GM10248 (cell line): ENCODE measurements at regions not wholly inside any gene's neighbourhood (a gene's known extent, or its start where the extent isn't known, plus 50 kb on each side); places are given as distances from the start of the nearest gene placed in this dataset.

Source experiments
- CTCF ChIA-PET: fragments of 300-600 bp; sonication (Branson Sonifier 250); formaldehyde crosslinking; extraction: SDS; loops from one replicate; lab custom pipeline; 2021; ENCODE audit warnings: antibody characterized with exemption; lab: Yijun Ruan, JAX
- POLR2A ChIA-PET: fragments of 350-650 bp; sonication (Branson Sonifier 250); formaldehyde crosslinking; extraction: SDS; loops from one replicate; lab custom pipeline; 2020; ENCODE audit warnings: antibody characterized with exemption; lab: Yijun Ruan, JAX
- DNase-seq: peaks from one replicate; pipeline ENCODE4 v3.0.0; 2012; ENCODE audit errors: extremely low spot score
- CTCF ChIP-seq: IDR thresholded peaks from 2 replicates; pipeline ENCODE4 v1.5.1; 2012; ENCODE audit warnings: mild to moderate bottlenecking, low read depth; ENCODE audit errors: extremely low read depth, missing control alignments, control extremely low read depth

DNA sequence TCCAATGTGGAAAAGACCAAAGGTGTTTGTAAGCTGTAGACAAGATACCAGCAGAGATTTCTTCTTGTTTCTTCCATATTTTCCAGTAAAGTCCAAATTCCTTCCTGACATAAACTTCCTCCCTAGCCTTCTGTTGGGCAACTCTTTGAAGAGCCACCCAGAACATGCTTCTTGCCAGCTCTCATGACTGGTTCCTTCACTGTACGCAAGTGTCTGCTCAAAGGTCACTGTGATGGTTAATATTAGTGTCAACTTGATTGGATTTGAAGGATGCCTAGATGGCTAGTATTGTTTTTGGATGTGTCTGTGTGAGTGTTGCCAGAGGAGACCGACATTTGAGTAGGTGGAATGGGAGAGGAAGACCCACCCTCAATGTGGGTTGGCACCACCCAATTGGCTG is 416.6 kb upstream of the RUNX1 start:
- no peak for TF ChIP-seq CTCF
- DNase-seq, result no peak
- CTCF ChIA-PET, result no interaction called here
- POLR2A ChIA-PET, result no interaction called here

- ChIA-PET POLR2A (no interaction called here), CTCF (no interaction called here)
- no peak for TF ChIP-seq CTCF
- no peak for DNase-seq
These were observed 412.6 kb upstream of the RUNX1 start for GRCh38 chr21:35461700-35462099.

- no peak for DNase-seq
- POLR2A ChIA-PET, result no interaction called here
- CTCF ChIA-PET, result no interaction called here
- no peak for TF ChIP-seq CTCF
These were observed 411.3 kb upstream of the RUNX1 start for GRCh38 chr21:35460441-35460840.

DNA sequence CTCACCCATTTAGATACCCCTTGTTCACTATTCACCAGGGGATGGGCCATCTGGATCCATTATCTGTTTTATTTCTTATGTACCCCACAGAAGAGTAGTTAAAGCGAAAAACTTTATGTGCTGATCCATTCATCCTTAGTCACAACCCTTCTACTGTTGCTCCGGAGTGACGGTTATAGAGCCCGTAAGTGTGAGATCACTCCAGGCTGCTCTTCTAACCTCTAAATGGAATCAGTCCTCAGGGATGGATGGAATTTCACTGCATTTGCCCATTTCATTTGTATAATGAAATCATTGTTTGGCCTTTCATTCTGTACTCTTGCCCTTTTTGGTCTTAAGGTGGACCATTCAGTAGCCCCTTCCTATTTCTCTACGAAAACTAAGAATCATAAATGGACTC is 409.3 kb upstream of the RUNX1 start:
- TF ChIP-seq CTCF, result no peak
- CTCF ChIA-PET, result no interaction called here
- POLR2A ChIA-PET, result no interaction called here
- DNase-seq, result no peak

- DNase-seq, result no peak
- ChIA-PET POLR2A (no interaction called here), CTCF (no interaction called here)
- TF ChIP-seq CTCF, result no peak
These were observed 408.1 kb upstream of the RUNX1 start for GRCh38 chr21:35457097-35457804.

GRCh38 chr21:35451276-35451675 is 402.2 kb upstream of the RUNX1 start:
- DNase-seq, result no peak

More at GRCh38 chr21:35451276-35451675, 402.2 kb upstream of the RUNX1 start:
- ChIA-PET CTCF (no interaction called here), POLR2A (no interaction called here)
- no peak for TF ChIP-seq CTCF
